IMR-90 (cell line): ENCODE measurements at regions not wholly inside any gene's neighbourhood (a gene's known extent, or its start where the extent isn't known, plus 50 kb on each side); places are given as distances from the start of the nearest gene placed in this dataset.

Experiments
- ATAC-seq: fragments of 200-7000 bp; cut with Tn5 transposase; 2 replicates; pipeline ENCODE4 v1.9.1; 2020; ENCODE audit warnings: low read depth, mild to moderate bottlenecking, moderate library complexity
- BruUV-seq: library from RNA; stranded (reverse); fragments of 400-500 nt; replicated peaks from 2 replicates; lab custom pipeline; 2021; lab: Mats Ljungman, UMichigan
- CTCF ChIA-PET: fragments of 300-600 bp; formaldehyde crosslinking; extraction: SDS; loops from one replicate; lab custom pipeline; 2021; ENCODE audit warnings: antibody characterized with exemption; lab: Yijun Ruan, JAX
- POLR2A ChIA-PET: fragments of 300-600 bp; sonication (Branson Sonifier 250); formaldehyde crosslinking; loops from one replicate; lab custom pipeline; 2022; ENCODE audit warnings: antibody characterized with exemption; ENCODE audit not compliant: unreplicated experiment; lab: Charles Lee
- DNase-seq: peaks from one replicate; pipeline ENCODE4 v3.0.0; 2013
- H2AFZ ChIP-seq: replicated peaks from 2 replicates; pipeline ENCODE3; 2013; ENCODE audit warnings: low read length, mild to moderate bottlenecking; ENCODE audit not compliant: poor library complexity
- H2AK5ac ChIP-seq: 2 replicates; pipeline ENCODE4 v1.6.1; 2013; ENCODE audit warnings: low read depth, low read length, inconsistent platforms
- H2AK9ac ChIP-seq: replicated peaks from 2 replicates; pipeline ENCODE3; 2013; ENCODE audit warnings: mild to moderate bottlenecking, low read depth, low read length, moderate library complexity; ENCODE audit not compliant: poor library complexity
- H2BK120ac ChIP-seq: 2 replicates; pipeline ENCODE4 v1.6.1; 2013; ENCODE audit warnings: low read depth, low read length, inconsistent platforms
- H2BK15ac ChIP-seq: 3 replicates; pipeline ENCODE4 v1.6.1; 2013; ENCODE audit warnings: low read depth, low read length, inconsistent platforms
- H2BK20ac ChIP-seq: 2 replicates; pipeline ENCODE4 v1.6.1; 2013; ENCODE audit warnings: low read depth, mild to moderate bottlenecking, inconsistent platforms, low read length, moderate library complexity
- H2BK5ac ChIP-seq: 2 replicates; pipeline ENCODE4 v1.6.1; 2013; ENCODE audit warnings: mild to moderate bottlenecking, low read depth, low read length, inconsistent platforms; ENCODE audit not compliant: poor library complexity, severe bottlenecking
- H3K14ac ChIP-seq: replicated peaks from 2 replicates; pipeline ENCODE4 v1.6.1; 2013; ENCODE audit warnings: low read depth, low read length, inconsistent platforms
- H3K18ac ChIP-seq: 2 replicates; pipeline ENCODE4 v1.6.1; 2013; ENCODE audit warnings: low read depth, low read length, control low read depth
- H3K23ac ChIP-seq: 2 replicates; pipeline ENCODE4 v1.6.1; 2013; ENCODE audit warnings: low read depth, low read length, inconsistent platforms
- H3K27ac ChIP-seq: 2 replicates; pipeline ENCODE4 v1.5.1; 2013; ENCODE audit warnings: mild to moderate bottlenecking, control low read depth, low read length; ENCODE audit not compliant: insufficient read depth
- H3K27me3 ChIP-seq: 2 replicates; pipeline ENCODE4 v1.6.1; 2013; ENCODE audit warnings: low read length; ENCODE audit not compliant: control insufficient read depth, insufficient read depth
- H3K36me3 ChIP-seq: 2 replicates; pipeline ENCODE4 v1.6.1; 2013; ENCODE audit warnings: low read length, mixed read lengths; ENCODE audit not compliant: control insufficient read depth, insufficient read depth
- H3K4ac ChIP-seq: 2 replicates; pipeline ENCODE4 v1.6.1; 2013; ENCODE audit warnings: low read depth, low read length, inconsistent platforms
- H3K4me1 ChIP-seq: 2 replicates; pipeline ENCODE4 v1.6.1; 2013; ENCODE audit warnings: low read length, mixed read lengths; ENCODE audit not compliant: control insufficient read depth, insufficient read depth
- H3K4me2 ChIP-seq: 2 replicates; pipeline ENCODE4 v1.6.1; 2013; ENCODE audit warnings: low read depth, mild to moderate bottlenecking, control low read depth, low read length, moderate library complexity
- H3K4me3 ChIP-seq: 2 replicates; pipeline ENCODE4 v1.5.1; 2013; ENCODE audit warnings: low read depth, mild to moderate bottlenecking, control low read depth, low read length, moderate library complexity; ENCODE audit not compliant: insufficient read depth
- H3K56ac ChIP-seq: 2 replicates; pipeline ENCODE4 v1.6.1; 2013; ENCODE audit warnings: low read length, inconsistent platforms; ENCODE audit not compliant: insufficient read depth; ENCODE audit errors: extremely low read depth
- H3K79me1 ChIP-seq, 2 experiments: 2 replicates each; pipeline ENCODE4 v1.6.1; 2013; ENCODE audit warnings: low read length in 2 of 2, inconsistent platforms in 1 of 2, low read depth in 1 of 2
- H3K9ac ChIP-seq: 2 replicates; pipeline ENCODE4 v1.6.1; 2013; ENCODE audit warnings: low read depth, low read length, control low read depth
- H3K9me1 ChIP-seq: 2 replicates; pipeline ENCODE4 v1.6.1; 2013; ENCODE audit warnings: low read length, inconsistent platforms; ENCODE audit not compliant: insufficient read depth
- H3K9me3 ChIP-seq: 2 replicates; pipeline ENCODE4 v1.6.1; 2013; ENCODE audit warnings: low read length; ENCODE audit not compliant: control insufficient read depth, insufficient read depth
- H4K20me1 ChIP-seq: 2 replicates; pipeline ENCODE4 v1.6.1; 2013; ENCODE audit warnings: low read length, inconsistent platforms; ENCODE audit not compliant: insufficient read depth
- H4K5ac ChIP-seq: 2 replicates; pipeline ENCODE4 v1.6.1; 2013; ENCODE audit warnings: mild to moderate bottlenecking, low read depth, low read length, control low read depth
- H4K8ac ChIP-seq, 2 experiments: 2 replicates each; pipeline ENCODE4 v1.6.1; 2013; ENCODE audit warnings: low read depth in 2 of 2, low read length in 2 of 2, control low read depth in 1 of 2, inconsistent platforms in 1 of 2
- H4K91ac ChIP-seq: 2 replicates; pipeline ENCODE4 v1.6.1; 2013; ENCODE audit warnings: low read depth, low read length, inconsistent platforms; ENCODE audit not compliant: insufficient read depth
- CHD1 ChIP-seq: IDR thresholded peaks from 2 replicates; pipeline ENCODE4 v1.6.1; 2012; ENCODE audit warnings: low read depth, low read length, improper control_type of control experiment
- MAFK ChIP-seq: IDR thresholded peaks from 2 replicates; pipeline ENCODE4 v1.6.1; 2012; ENCODE audit warnings: low read depth, low read length, improper control_type of control experiment
- NFE2L2 ChIP-seq: fragments of 150-350 bp; IDR thresholded peaks from 2 replicates; pipeline ENCODE4 v1.6.1; 2016; ENCODE audit warnings: low read depth, mild to moderate bottlenecking, low read length
- POLR2A ChIP-seq: IDR thresholded peaks from 2 replicates; pipeline ENCODE4 v1.6.1; 2012; ENCODE audit warnings: mild to moderate bottlenecking, low read depth, low read length
- WGBS, 2 experiments: methylation state at CpG; one replicate each; pipeline versions ENCODE4 v1.1.5 to v1.1.7; 2013; ENCODE audit warnings: missing lambda C conversion rate in 2 of 2; ENCODE audit not compliant: insufficient read length in 1 of 2; ENCODE audit errors: extremely low coverage in 2 of 2; 5-methylcytosine and 5-hydroxymethylcytosine counted together
- dilution Hi-C: fragments of 300-500 bp; cut with HindIII; formaldehyde crosslinking; loops from one replicate; pipeline ENCODE4 v1.14.3; 2018; ENCODE audit warnings: low sequenced_read_pairs; ENCODE audit not compliant: unreplicated experiment
- in situ Hi-C: fragments of 300-500 bp; cut with MboI; formaldehyde crosslinking; loops from 3 replicates; pipeline ENCODE4 v1.14.3; 2019; ENCODE audit warnings: low sequenced_read_pairs, inconsistent platforms, mixed read lengths
- intact Hi-C: fragments of 100-400 bp; cut with micrococcal nuclease; formaldehyde crosslinking; loops from 2 replicates; pipeline ENCODE4 v1.10.0; 2022
- TF ChIP-seq, protein P1 (sequence below): fragments of 150-350 bp; IDR thresholded peaks from 2 replicates; pipeline ENCODE4 v1.6.1; 2017; ENCODE audit warnings: mild to moderate bottlenecking, antibody characterized with exemption, low read length, low read depth

DNA sequence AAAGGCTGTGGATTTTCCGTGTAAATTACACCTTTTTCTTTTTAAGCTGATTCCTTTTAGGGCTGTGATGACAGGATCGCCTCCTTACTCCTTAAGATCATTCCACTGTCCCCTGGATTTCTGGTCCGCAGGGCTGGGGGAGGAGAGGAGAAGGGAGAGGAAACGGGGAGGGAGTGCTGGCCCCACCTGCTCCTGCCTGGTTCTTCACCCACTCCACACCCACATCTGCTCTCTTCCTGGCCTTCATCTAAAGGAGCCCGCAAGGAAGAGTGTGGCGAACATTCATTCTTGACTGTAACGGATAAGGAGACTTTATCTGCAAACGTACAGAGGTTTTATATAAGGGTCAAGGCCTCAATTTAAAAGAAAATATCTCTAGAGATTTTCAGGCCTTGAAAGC lies 242.0 kb downstream of the RHOU start:
- no TSS peak for BruUV-seq
- Histone ChIP-seq H3K56ac (no peak overlapping the region), H2BK5ac (peak overlapping the region; percentile 36), H3K27me3 (no peaks in the 10 kb centered on the region), H3K4me2 (no peak overlapping the region), H3K14ac (no peak overlapping the region), H2BK15ac (no peak overlapping the region), H3K79me1 (no peaks in the 10 kb centered on the region), H3K23ac (no peak overlapping the region), H2AK5ac (no peak overlapping the region), H3K4ac (no peak overlapping the region), H3K27ac (no peak overlapping the region), H2AK9ac (no peak overlapping the region), H2AFZ (no peak overlapping the region), H3K9me1 (0 out of 2 replicates have a peak, but pooled peaks cover 6% of the 10 kb centered on the region), H3K9me3 (no peaks in the 10 kb centered on the region), H4K20me1 (no peaks in the 10 kb centered on the region), H4K5ac (no peak overlapping the region), H3K9ac (no peak overlapping the region), H2BK120ac (no peak overlapping the region), H4K91ac (no peak overlapping the region), H3K4me3 (no peak overlapping the region), H2BK20ac (no peak overlapping the region), H4K8ac (no peak overlapping the region), H3K18ac (no peak overlapping the region), H3K36me3 (no peaks in the 10 kb centered on the region), H3K4me1 (peaks cover 8% of the 10 kb centered on the region; the same call in 1 of the 2 replicates)
- DNase-seq, result no peak
- intact Hi-C loops (no loop called here), dilution Hi-C loops (no loop called here), in situ Hi-C loops (no loop called here)
- POLR2A ChIA-PET, result no interaction called here
- CTCF ChIA-PET, result no interaction called here
- ATAC-seq, result no peak
- TF ChIP-seq, protein P1, sequence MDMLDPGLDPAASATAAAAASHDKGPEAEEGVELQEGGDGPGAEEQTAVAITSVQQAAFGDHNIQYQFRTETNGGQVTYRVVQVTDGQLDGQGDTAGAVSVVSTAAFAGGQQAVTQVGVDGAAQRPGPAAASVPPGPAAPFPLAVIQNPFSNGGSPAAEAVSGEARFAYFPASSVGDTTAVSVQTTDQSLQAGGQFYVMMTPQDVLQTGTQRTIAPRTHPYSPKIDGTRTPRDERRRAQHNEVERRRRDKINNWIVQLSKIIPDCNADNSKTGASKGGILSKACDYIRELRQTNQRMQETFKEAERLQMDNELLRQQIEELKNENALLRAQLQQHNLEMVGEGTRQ, result no peak
- no peak for TF ChIP-seq NFE2L2
- TF ChIP-seq MAFK, result no peak
- no peak for TF ChIP-seq POLR2A
- TF ChIP-seq CHD1, result no peak
- 100% methylated on average over 2 of the region's 8 CpGs; no CpG with 5 or more reads in 1 of the 2 experiments for WGBS, 2 experiments
